KMS-11 (cell line): ENCODE measurements at regions not wholly inside any gene's neighbourhood (a gene's known extent, or its start where the extent isn't known, plus 50 kb on each side); places are given as distances from the start of the nearest gene placed in this dataset.
"Not testable (repeated sequence)": the region's sequence is repeated elsewhere in the genome, so short reads cannot be mapped to it uniquely, and the experiment has no call there.

Experiments used
- H2AFZ ChIP-seq: fragments of 200-600 bp; sonication (generic); 2 replicates; pipeline ENCODE4 v1.6.1; 2016; ENCODE audit warnings: antibody characterized with exemption, mixed run types, low read depth
- H3K27ac ChIP-seq: fragments of 200-600 bp; sonication (generic); 2 replicates; pipeline ENCODE4 v1.6.1; 2016; ENCODE audit warnings: mild to moderate bottlenecking, mixed run types
- H3K27me3 ChIP-seq: fragments of 200-600 bp; sonication (generic); 2 replicates; pipeline ENCODE4 v1.6.1; 2017; ENCODE audit warnings: mild to moderate bottlenecking, low read depth, mixed run types, moderate library complexity; ENCODE audit not compliant: insufficient read depth
- H3K36me3 ChIP-seq: fragments of 200-600 bp; sonication (generic); 2 replicates; pipeline ENCODE4 v1.6.1; 2017; ENCODE audit warnings: mild to moderate bottlenecking, mixed run types; ENCODE audit not compliant: insufficient read depth
- H3K4me1 ChIP-seq: fragments of 200-600 bp; sonication (generic); 2 replicates; pipeline ENCODE4 v1.6.1; 2016; ENCODE audit warnings: mild to moderate bottlenecking, low read depth, mixed run types; ENCODE audit not compliant: poor library complexity, severe bottlenecking
- H3K4me2 ChIP-seq: fragments of 200-600 bp; sonication (generic); 2 replicates; pipeline ENCODE4 v1.7.0; 2016; ENCODE audit warnings: mild to moderate bottlenecking, mixed run types
- H3K4me3 ChIP-seq: fragments of 200-600 bp; sonication (generic); IDR thresholded peaks from 2 replicates; pipeline ENCODE4 v1.6.1; 2017; ENCODE audit warnings: low read depth, low read length, mixed read lengths; ENCODE audit not compliant: insufficient read depth
- H3K79me2 ChIP-seq: fragments of 200-600 bp; sonication (generic); 2 replicates; pipeline ENCODE4 v1.6.1; 2016; ENCODE audit warnings: low read depth, mixed run types; ENCODE audit not compliant: insufficient read depth
- H3K9ac ChIP-seq: fragments of 200-600 bp; sonication (generic); 2 replicates; pipeline ENCODE4 v1.6.1; 2016; ENCODE audit warnings: mild to moderate bottlenecking, mixed run types
- H4K20me1 ChIP-seq: fragments of 200-600 bp; sonication (generic); 2 replicates; pipeline ENCODE4 v1.6.1; 2016; ENCODE audit warnings: mild to moderate bottlenecking, mixed run types; ENCODE audit not compliant: insufficient read depth
- CTCF ChIP-seq: fragments of 200-600 bp; sonication (generic); conservative IDR thresholded peaks from 2 replicates; pipeline ENCODE4 v1.6.1; 2017; ENCODE audit warnings: low read depth, mild to moderate bottlenecking, antibody characterized with exemption, low read length, moderate library complexity, mixed read lengths

- TF ChIP-seq CTCF: no peak
- H3K27me3 ChIP-seq: no peaks in the 10 kb centered on the region
Measured at GRCh38 chr7:146057958-146058357, 58.6 kb upstream of the CNTNAP2 start.

GRCh38 chr7:146054909-146055308 lies 61.7 kb upstream of the CNTNAP2 start:
- H3K4me1 ChIP-seq: no peaks in the 10 kb centered on the region
- TF ChIP-seq CTCF: no peak

More at GRCh38 chr7:146057958-146058357, 58.6 kb upstream of the CNTNAP2 start:
- Histone ChIP-seq H2AFZ (no peak overlapping the region), H3K9ac (no peak overlapping the region), H4K20me1 (no peaks in the 10 kb centered on the region), H3K4me3 (no peak overlapping the region), H3K79me2 (no peaks in the 10 kb centered on the region), H3K4me1 (no peaks in the 10 kb centered on the region), H3K4me2 (no peak overlapping the region), H3K36me3 (no peaks in the 10 kb centered on the region), H3K27ac (no peak overlapping the region)

GRCh38 chr7:146053492-146053891 lies 63.1 kb upstream of the CNTNAP2 start:
- Histone ChIP-seq H3K9ac (no peak overlapping the region), H2AFZ (no peak overlapping the region), H3K4me2 (no peak overlapping the region), H3K36me3 (no peaks in the 10 kb centered on the region), H3K79me2 (no peaks in the 10 kb centered on the region), H3K27me3 (no peaks in the 10 kb centered on the region), H3K4me1 (no peaks in the 10 kb centered on the region), H3K27ac (no peak overlapping the region), H3K4me3 (no peak overlapping the region), H4K20me1 (no peaks in the 10 kb centered on the region)
- no peak for TF ChIP-seq CTCF

More at GRCh38 chr7:146054909-146055308, 61.7 kb upstream of the CNTNAP2 start:
- H3K9ac ChIP-seq: no peak overlapping the region
- no peaks in the 10 kb centered on the region for H3K79me2 ChIP-seq
- no peak overlapping the region for H3K4me3 ChIP-seq
- no peak overlapping the region for H2AFZ ChIP-seq
- H3K4me2 ChIP-seq: no peak overlapping the region
- no peaks in the 10 kb centered on the region for H3K36me3 ChIP-seq
- H4K20me1 ChIP-seq: no peaks in the 10 kb centered on the region
- H3K27ac ChIP-seq: no peak overlapping the region
- no peaks in the 10 kb centered on the region for H3K27me3 ChIP-seq

GRCh38 chr7:146043310-146043709 lies 73.3 kb upstream of the CNTNAP2 start:
- H3K79me2 ChIP-seq, H3K36me3 ChIP-seq, H3K9ac ChIP-seq, H3K27me3 ChIP-seq, H2AFZ ChIP-seq, H3K27ac ChIP-seq, H3K4me3 ChIP-seq, H4K20me1 ChIP-seq, H3K4me2 ChIP-seq, H3K4me1 ChIP-seq: not testable (repeated sequence)

GRCh38 chr7:146028251-146028750 lies 88.3 kb upstream of the CNTNAP2 start:
- H3K4me1 ChIP-seq: no peaks in the 10 kb centered on the region
- H2AFZ ChIP-seq: no peak overlapping the region
- no peaks in the 10 kb centered on the region for H4K20me1 ChIP-seq
- no peak overlapping the region for H3K4me2 ChIP-seq
- no peak for TF ChIP-seq CTCF
- H3K79me2 ChIP-seq: no peaks in the 10 kb centered on the region
- H3K9ac ChIP-seq: no peak overlapping the region
- no peak overlapping the region for H3K27ac ChIP-seq
- no peak overlapping the region for H3K4me3 ChIP-seq
- H3K36me3 ChIP-seq: no peaks in the 10 kb centered on the region
- H3K27me3 ChIP-seq: no peaks in the 10 kb centered on the region
